ENCODE measurements at regions not wholly inside any gene's neighbourhood (a gene's known extent, or its start where the extent isn't known, plus 50 kb on each side); places are given as distances from the start of the nearest gene placed in this dataset.

- H3K9ac ChIP-seq (replicated peaks; ENCODE audit: extremely low read depth, insufficient read depth, low read length), result no peak overlapping the region
- no peak for TF ChIP-seq POLR2A (IDR thresholded peaks at IDR 0.05; ENCODE audit: low read depth, low read length)
- TF ChIP-seq MYC (IDR thresholded peaks at IDR 0.05; ENCODE audit: low read depth, low read length), result no peak
- no peak for TF ChIP-seq MAX (IDR thresholded peaks at IDR 0.05; ENCODE audit: insufficient read depth, insufficient read length)
- no peak for TF ChIP-seq CTCF (IDR thresholded peaks at IDR 0.05; ENCODE audit: extremely low read depth in 1 of 2, insufficient read depth in 1 of 2, low read depth in 1 of 2, low read length in 2 of 2)
- no peak for TF ChIP-seq GATA2 (IDR thresholded peaks at IDR 0.05; ENCODE audit: insufficient read depth, insufficient read length, low read depth, low read length)
- TF ChIP-seq POLR2AphosphoS5 (IDR thresholded peaks at IDR 0.05; ENCODE audit: insufficient read depth, low read depth, low read length), result no peak
- TF ChIP-seq FOS (IDR thresholded peaks at IDR 0.05; ENCODE audit: borderline replicate concordance, insufficient read depth, low read length), result no peak
- no peak for TF ChIP-seq JUN (IDR thresholded peaks at IDR 0.05; ENCODE audit: borderline replicate concordance, insufficient read depth, insufficient read length, low read depth)
- no peak for TF ChIP-seq EZH2 (IDR thresholded peaks at IDR 0.05; ENCODE audit: borderline replicate concordance, low read depth, low read length, severe bottlenecking)
- no peak overlapping the region for H3K27ac ChIP-seq (ENCODE audit: insufficient read depth, low read depth, low read length)
- no peaks in the 10 kb centered on the region for H3K9me1 ChIP-seq (replicated peaks; ENCODE audit: control insufficient read depth, extremely low read depth, insufficient read depth, low read length)
- intact Hi-C loops (cut with micrococcal nuclease) (no loop called here), dilution Hi-C loops (cut with MboI; ENCODE audit: extremely low pct_ligation_motif_present, low sequenced_read_pairs) (no loop called here)
- no peaks in the 10 kb centered on the region for H3K27me3 ChIP-seq (ENCODE audit: control insufficient read depth in 2 of 2, insufficient read depth in 2 of 2, low read length in 2 of 2)
- H3K4me1 ChIP-seq (ENCODE audit: control insufficient read depth, extremely low read depth, insufficient read depth, low read length), result no peaks in the 10 kb centered on the region
- no peak for FAIRE-seq
- no peaks in the 10 kb centered on the region for H3K36me3 ChIP-seq (ENCODE audit: control insufficient read depth in 2 of 2, extremely low read depth in 1 of 2, insufficient read depth in 2 of 2, low read length in 2 of 2)
- no TSS peak for BruUV-seq (replicated peaks)
- no peak overlapping the region for H3K4me2 ChIP-seq (ENCODE audit: insufficient read depth, low read length)
- H3K9me3 ChIP-seq (replicated peaks; ENCODE audit: control insufficient read depth, insufficient read depth, low read length), result peaks cover 3% of the 10 kb centered on the region
- no peak overlapping the region for H3K4me3 ChIP-seq (replicated peaks in 1 of 3; ENCODE audit: insufficient read depth in 1 of 3, low read depth in 1 of 3, low read length in 3 of 3)
- ChIA-PET CTCF (no interaction called here), POLR2A (no interaction called here)
- H3K79me2 ChIP-seq (ENCODE audit: control insufficient read depth, insufficient read depth, low read length), result no peaks in the 10 kb centered on the region
- DNase-seq (ENCODE audit: low read depth, low spot score), result no peak
- no peaks in the 10 kb centered on the region for H4K20me1 ChIP-seq (replicated peaks; ENCODE audit: control insufficient read depth, extremely low read depth, insufficient read depth, low read length)
- no peak overlapping the region for H2AFZ ChIP-seq (ENCODE audit: low read depth, low read length)
Measured at GRCh38 chr13:108478179-108478578, 151.2 kb upstream of the MYO16 start.
